Heart left ventricle (tissue), 16 donors: ENCODE measurements at regions not wholly inside any gene's neighbourhood (a gene's known extent, or its start where the extent isn't known, plus 50 kb on each side); places are given as distances from the start of the nearest gene placed in this dataset.

Experiments
- ATAC-seq, 4 donors: fragments of 200-7000 bp; cut with Tn5 transposase; one replicate each; pipeline ENCODE4 v1.9.1; 2020 to 2022; ENCODE audit warnings: moderate library complexity in 4 of 4, mild to moderate bottlenecking in 3 of 4, moderate number of reproducible peaks in 1 of 4
- DNase-seq, 5 donors: peaks; one replicate each; pipeline ENCODE4 v3.0.0-alpha.2; 2020
- H3K27ac ChIP-seq, 12 donors: fragments of 200-600 bp; sonication (generic) in 4 of 12; one replicate each; pipeline versions ENCODE4 v1.5.0 to v1.8.0; 2016 to 2022; ENCODE audit warnings: mild to moderate bottlenecking in 2 of 12
- H3K27me3 ChIP-seq, 9 donors: fragments of 200-600 bp; sonication (generic) in 2 of 9; one replicate each; pipeline versions ENCODE4 v1.5.1 to v1.8.0; 2016 to 2022; ENCODE audit warnings: mild to moderate bottlenecking in 3 of 9
- H3K36me3 ChIP-seq, 9 donors: fragments of 200-600 bp; sonication (generic) in 2 of 9; one replicate each; pipeline versions ENCODE4 v1.5.0 to v1.8.0; 2018 to 2022; ENCODE audit warnings: mild to moderate bottlenecking in 2 of 9
- H3K4me1 ChIP-seq, 12 donors: fragments of 200-600 bp; sonication (generic) in 4 of 12; one replicate each; pipeline versions ENCODE4 v1.5.0 to v1.8.0; 2016 to 2022; ENCODE audit warnings: mild to moderate bottlenecking in 3 of 12
- H3K4me3 ChIP-seq, 12 donors: fragments of 200-600 bp; sonication (generic) in 4 of 12; one replicate each; pipeline versions ENCODE4 v1.5.0 to v1.8.0; 2017 to 2022; ENCODE audit warnings: mild to moderate bottlenecking in 9 of 12, moderate library complexity in 4 of 12
- H3K9me3 ChIP-seq, 12 donors: fragments of 200-600 bp; sonication (generic) in 4 of 12; one replicate each; pipeline versions ENCODE4 v1.5.0 to v1.8.0; 2016 to 2022; ENCODE audit warnings: mild to moderate bottlenecking in 1 of 12
- CTCF ChIP-seq, 12 donors: fragments of 200-600 bp; sonication (generic) in 4 of 12; IDR thresholded peaks; one replicate each; pipeline versions ENCODE4 v1.5.0 to v1.8.0; 2018 to 2022; ENCODE audit warnings: antibody characterized with exemption in 12 of 12, mild to moderate bottlenecking in 5 of 12
- POLR2A ChIP-seq, 2 donors: fragments of 450-650 bp; IDR thresholded peaks; one replicate each; pipeline ENCODE4 v1.6.1; 2017; ENCODE audit warnings: antibody characterized with exemption in 2 of 2, mild to moderate bottlenecking in 2 of 2, moderate library complexity in 2 of 2
- WGBS, 4 donors: extraction: QIAGEN DNeasy Blood & Tissue Kit in 2 of 4; methylation state at CpG; one replicate each; pipeline versions ENCODE4 v1.1.5 to v1.1.7; 2013 to 2018; 5-methylcytosine and 5-hydroxymethylcytosine counted together
- intact Hi-C, 10 donors: fragments of 100-400 bp; cut with DNase I; formaldehyde crosslinking; loops; one replicate each; pipeline versions ENCODE4 v1.11.1 to v1.14.2; 2022
- donor health status: ischemic (EF 13 %, LVEDD 7.1; RV severe dilation, severe dysfunction).
- donor health status: healthy with polysubstance abuse.
- donor health status: DM: no; HTN: yes; CAD: no.
- donor health status: DM: no; HTN: no; CAD: no.
- donor health status: ischemic (EF 25% LVEDD 6.9; RV normal size, moderate dysfunction).
- donor health status: ischemic (EF 25% LVEDD 5.7; RV mildly dilated, moderate dysfunction).
- donor health status: healthy.
- donor health status: DM: yes; HTN: yes; CAD: no.
- donor health status: ischemic (EF 35%, LVEDD 5.7; RV mildly dilated, moderate dysfunction).
- donor health status: nonischemic (EF 11% LVEDD 7.7; RV severe dilation, severe dysfunction).
- donor health status: DM: yes; HTN: yes; CAD: no.
- donor health status: PGD.
- donor health status: ischemic (EF 29% LVEDD 5.4; RV normal size, mild dysfunction).
- donor health status: nonischemic (EF 23%, LVEDD 6.1; RV moderate dilation, normal function).

- WGBS, 4 donors, result 79 to 96% (median 86%) methylated on average over 6 of the region's 6 CpGs
These were observed 239.0 kb upstream of the APCDD1 start for GRCh38 chr18:10215446-10215845.

GRCh38 chr18:10216791-10217190, 237.6 kb upstream of the APCDD1 start:
- no peaks in the 10 kb centered on the region for H3K27me3 ChIP-seq
- ATAC-seq, result no peak

More at GRCh38 chr18:10215446-10215845, 239.0 kb upstream of the APCDD1 start:
- no peak for ATAC-seq
- no peak for TF ChIP-seq POLR2A (IDR thresholded peaks at IDR 0.05)
- TF ChIP-seq CTCF (IDR thresholded peaks at IDR 0.05), result no peak
- H3K4me3 ChIP-seq, result no peak overlapping the region
- peaks cover 0 to 12% (median 0%) of the 10 kb centered on the region in 12 donors for H3K4me1 ChIP-seq
- peaks cover 0 to 20% (median 0%) of the 10 kb centered on the region in 12 donors for H3K9me3 ChIP-seq
- H3K27ac ChIP-seq, result no peak overlapping the region
- no peaks in the 10 kb centered on the region for H3K36me3 ChIP-seq
- DNase-seq, result no peak
- H3K27me3 ChIP-seq, result no peaks in the 10 kb centered on the region
- intact Hi-C loops, result loop anchor here in 1 of 10 donors (5.0 kb wide), 1 partner anchor 147 kb away; no protein-coding TSS in a partner anchor

GRCh38 chr18:10217211-10217610, 237.2 kb upstream of the APCDD1 start:
- ATAC-seq, result no peak
- Histone ChIP-seq H3K27ac (no peak overlapping the region), H3K4me3 (no peak overlapping the region), H3K36me3 (no peaks in the 10 kb centered on the region), H3K4me1 (peaks cover 0 to 12% (median 0%) of the 10 kb centered on the region in 12 donors), H3K27me3 (no peaks in the 10 kb centered on the region), H3K9me3 (peaks cover 0 to 26% (median 0%) of the 10 kb centered on the region in 12 donors)
- WGBS, 4 donors, result 73 to 100% (median 88%) methylated on average over 2 of the region's 2 CpGs
- TF ChIP-seq POLR2A (IDR thresholded peaks at IDR 0.05), result no peak
- TF ChIP-seq CTCF (IDR thresholded peaks at IDR 0.05), result no peak
- no peak for DNase-seq
- intact Hi-C loops, result loop anchor here in 1 of 10 donors (5.0 kb wide), 1 partner anchor 145 kb away; no protein-coding TSS in a partner anchor

More at GRCh38 chr18:10216791-10217190, 237.6 kb upstream of the APCDD1 start:
- H3K4me3 ChIP-seq, result no peak overlapping the region
- intact Hi-C loops, result loop anchor here in 1 of 10 donors (5.0 kb wide), 1 partner anchor 146 kb away; no protein-coding TSS in a partner anchor
- H3K27ac ChIP-seq, result no peak overlapping the region
- no peak for DNase-seq
- WGBS, 4 donors, result 93 to 98% (median 97%) methylated on average over 2 of the region's 2 CpGs
- H3K9me3 ChIP-seq, result peaks cover 0 to 26% (median 0%) of the 10 kb centered on the region in 12 donors
- TF ChIP-seq CTCF (IDR thresholded peaks at IDR 0.05), result no peak
- TF ChIP-seq POLR2A (IDR thresholded peaks at IDR 0.05), result no peak
- H3K4me1 ChIP-seq, result peaks cover 0 to 12% (median 0%) of the 10 kb centered on the region in 12 donors
- H3K36me3 ChIP-seq, result no peaks in the 10 kb centered on the region

- ATAC-seq (no peak), DNase-seq (no peak)
- TF ChIP-seq CTCF (IDR thresholded peaks at IDR 0.05), result no peak
- no peak for TF ChIP-seq POLR2A (IDR thresholded peaks at IDR 0.05)
- H3K4me3 ChIP-seq, result no peak overlapping the region
- intact Hi-C loops, result no loop called here
- H3K4me1 ChIP-seq, result peaks cover 0 to 6% (median 1%) of the 10 kb centered on the region in 12 donors
- H3K36me3 ChIP-seq, result no peaks in the 10 kb centered on the region
- WGBS, 4 donors, result 96 to 100% (median 98%) methylated on average over 6 of the region's 6 CpGs
- H3K9me3 ChIP-seq, result peaks cover 0 to 33% (median 8%) of the 10 kb centered on the region in 12 donors
- H3K27ac ChIP-seq, result no peak overlapping the region
- no peaks in the 10 kb centered on the region for H3K27me3 ChIP-seq
These were observed 229.1 kb upstream of the APCDD1 start for GRCh38 chr18:10225300-10225699.
